Activated CD8-positive, alpha-beta memory T cell treated with anti-CD3 and anti-CD28 coated beads for 48 hours (primary cell): ENCODE measurements at regions not wholly inside any gene's neighbourhood (a gene's known extent, or its start where the extent isn't known, plus 50 kb on each side); places are given as distances from the start of the nearest gene placed in this dataset.
"Not testable (repeated sequence)": the region's sequence is repeated elsewhere in the genome, so short reads cannot be mapped to it uniquely, and the experiment has no call there.

Experiments used
- DNase-seq, 3 experiments: peaks; one replicate each; pipeline ENCODE4 v3.0.0-alpha.2; 2020; ENCODE audit warnings: low read depth in 2 of 3, low spot score in 2 of 3

DNA sequence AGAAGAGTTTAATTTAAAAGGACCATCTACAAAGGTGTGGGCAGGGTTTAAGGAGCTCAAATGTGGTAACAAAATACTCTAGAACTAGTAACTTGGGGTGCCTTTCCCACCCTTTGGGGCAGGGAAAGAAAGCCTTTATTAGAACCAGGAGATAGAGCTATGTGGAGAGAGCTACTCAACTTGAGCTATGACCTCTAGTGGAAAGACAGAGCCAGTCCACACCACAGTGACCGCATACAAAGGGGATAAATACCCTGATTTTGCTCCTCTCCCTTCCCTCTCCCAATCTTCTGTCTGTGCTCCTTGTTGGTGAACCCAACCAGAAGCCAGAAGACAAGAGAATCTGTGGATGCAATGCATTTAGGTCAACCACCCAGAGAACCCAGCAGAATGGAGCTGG is 54.4 kb upstream of the JAK1 start:
- DNase-seq: no peak

DNA sequence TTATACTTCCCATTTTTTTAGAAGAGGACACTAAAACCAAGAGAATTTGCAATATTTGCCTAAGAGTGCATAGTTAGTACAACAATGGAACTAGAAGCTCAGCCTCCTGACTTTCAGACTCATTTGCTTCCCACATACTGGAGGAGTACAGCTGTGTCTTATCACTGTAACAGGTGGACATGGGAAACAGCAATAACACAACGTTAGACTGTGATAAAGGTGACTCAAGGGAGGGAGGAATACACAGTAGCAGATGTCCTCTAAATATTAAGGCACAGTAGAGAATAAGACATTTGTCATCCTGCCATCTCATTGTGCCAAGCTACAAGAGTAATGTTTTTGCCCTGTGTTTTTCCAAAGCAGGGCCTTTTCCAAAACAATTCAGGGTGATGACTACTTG is 55.4 kb upstream of the JAK1 start:
- no peak for DNase-seq

- DNase-seq: no peak
Observed at GRCh38 chr1:65022216-65022615, 55.9 kb upstream of the JAK1 start.

GRCh38 chr1:65025794-65026193 is 59.4 kb upstream of the JAK1 start:
- no peak for DNase-seq

GRCh38 chr1:65026235-65026634 is 59.9 kb upstream of the JAK1 start:
- no peak for DNase-seq

DNA sequence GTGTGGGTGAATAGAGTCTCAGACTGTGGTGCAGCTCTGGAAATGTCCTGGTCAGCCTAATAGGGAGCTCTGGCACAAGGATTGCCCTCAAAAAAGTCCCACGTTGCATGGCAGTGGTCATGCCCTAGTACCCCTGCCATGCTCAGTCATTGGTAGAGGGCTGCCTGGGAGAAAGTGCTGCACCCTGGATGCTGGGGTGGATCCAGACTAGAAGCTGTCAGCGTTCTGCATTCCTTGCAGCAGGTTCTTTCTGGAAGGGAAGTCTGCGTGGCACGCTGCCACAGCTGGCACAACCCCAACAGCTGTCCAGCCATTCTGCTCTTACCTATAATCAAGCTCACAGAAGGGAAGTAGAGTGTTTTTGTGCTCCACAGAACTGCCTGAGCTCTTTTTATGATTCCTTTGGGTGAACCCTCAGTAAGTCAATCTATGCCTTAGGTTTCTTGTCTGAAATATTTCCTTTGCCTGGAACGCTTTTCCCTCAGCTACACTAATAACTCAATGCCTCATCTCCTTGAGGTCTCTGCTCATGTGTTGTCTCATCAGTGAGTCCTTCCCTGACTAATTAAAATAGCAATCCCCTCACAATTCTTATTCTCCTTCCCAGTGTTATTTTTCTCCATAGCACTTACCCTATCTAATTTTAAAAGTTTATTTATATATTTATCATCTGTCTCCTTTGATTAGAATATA is 61.5 kb upstream of the JAK1 start:
- no peak for DNase-seq

- not testable (repeated sequence) for DNase-seq
Observed at GRCh38 chr1:65029434-65029833, 63.1 kb upstream of the JAK1 start.

- DNase-seq: not testable (repeated sequence)
Observed at GRCh38 chr1:65034879-65035278, 68.5 kb upstream of the JAK1 start.

DNA sequence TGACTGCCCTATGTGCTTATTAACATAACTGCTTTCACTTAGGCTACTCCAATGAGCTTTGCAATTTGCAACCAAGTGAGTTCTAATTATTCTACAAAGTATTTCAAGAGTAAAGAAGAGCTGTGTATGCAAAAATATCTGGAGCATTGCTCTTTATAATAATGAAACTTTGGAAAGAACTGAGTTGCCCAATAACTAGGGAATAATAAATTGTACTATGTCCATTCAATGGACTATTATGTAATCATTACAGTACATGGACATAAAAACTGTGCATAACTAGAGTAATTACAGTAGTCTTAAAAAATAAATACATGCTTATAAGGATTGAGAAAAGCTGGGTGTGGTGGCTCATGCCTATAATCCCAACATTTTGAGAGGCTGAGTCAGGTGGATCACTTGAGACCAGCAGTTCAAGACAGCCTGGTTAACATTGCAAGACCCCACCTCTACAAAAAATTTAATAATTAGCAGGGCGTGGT is 70.3 kb upstream of the JAK1 start:
- no peak for DNase-seq

DNA sequence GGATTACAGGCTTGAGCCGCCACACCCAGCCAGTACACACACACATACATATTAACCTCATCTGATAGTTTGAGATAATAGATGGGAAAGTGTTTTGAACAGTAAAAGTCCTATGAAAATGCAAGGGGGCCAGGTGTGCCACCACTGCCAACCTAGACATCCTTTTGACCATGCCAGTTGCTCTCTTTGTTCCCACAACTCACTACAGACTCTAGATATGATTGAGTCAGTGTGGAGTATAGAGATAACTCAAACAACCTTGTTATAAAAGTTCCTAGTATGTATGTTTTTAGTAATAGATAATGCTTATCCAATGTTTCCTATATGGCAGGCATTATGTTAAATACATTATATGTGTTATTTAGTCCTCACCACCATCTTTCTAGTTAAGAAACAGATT is 72.7 kb upstream of the JAK1 start:
- no peak for DNase-seq

DNA sequence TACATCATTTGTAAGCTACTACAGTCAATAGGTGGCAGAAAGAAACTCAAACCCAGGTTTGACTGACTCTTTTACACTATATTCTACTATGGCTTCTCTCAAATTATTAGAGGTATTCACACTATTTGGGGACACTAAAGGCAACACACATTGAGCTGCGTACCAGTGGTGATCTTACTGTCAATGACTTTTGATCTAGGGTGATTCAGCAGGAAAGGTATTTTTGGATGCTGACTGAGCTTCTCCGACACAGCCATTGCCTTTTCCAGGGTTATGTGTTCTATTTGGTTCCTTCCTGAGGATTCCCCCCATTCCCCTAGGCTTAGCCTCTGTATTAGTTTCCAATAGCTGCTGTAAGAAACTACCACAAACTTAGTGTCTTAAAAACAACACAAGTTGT is 73.2 kb upstream of the JAK1 start:
- DNase-seq: no peak

DNA sequence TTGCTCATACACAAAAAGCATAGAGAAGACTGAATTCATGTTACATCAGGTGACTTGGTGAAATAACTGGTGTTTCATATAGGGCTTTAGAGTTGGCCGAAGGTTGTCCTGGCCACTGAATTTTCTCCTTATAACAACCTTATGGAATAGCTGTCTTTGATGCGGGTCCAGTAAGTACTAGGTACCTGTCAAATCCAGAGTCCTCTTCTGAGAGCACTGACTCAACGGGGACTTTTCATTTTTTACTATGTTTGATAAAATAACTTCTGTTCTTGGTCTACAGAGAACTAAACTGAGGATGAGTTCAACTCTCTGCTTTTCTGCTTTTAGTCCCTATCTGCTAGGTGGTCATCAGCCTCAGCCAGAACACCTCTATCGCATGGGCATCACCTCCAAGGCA is 76.1 kb upstream of the JAK1 start:
- no peak for DNase-seq

- no peak for DNase-seq
Observed at GRCh38 chr1:65044411-65044810, 78.1 kb upstream of the JAK1 start.

GRCh38 chr1:65045022-65045817 is 78.9 kb upstream of the JAK1 start:
- no peak for DNase-seq

GRCh38 chr1:65048335-65048734 is 82.0 kb upstream of the JAK1 start:
- DNase-seq: no peak

GRCh38 chr1:65049941-65050713 is 83.8 kb upstream of the JAK1 start:
- DNase-seq: no peak

DNA sequence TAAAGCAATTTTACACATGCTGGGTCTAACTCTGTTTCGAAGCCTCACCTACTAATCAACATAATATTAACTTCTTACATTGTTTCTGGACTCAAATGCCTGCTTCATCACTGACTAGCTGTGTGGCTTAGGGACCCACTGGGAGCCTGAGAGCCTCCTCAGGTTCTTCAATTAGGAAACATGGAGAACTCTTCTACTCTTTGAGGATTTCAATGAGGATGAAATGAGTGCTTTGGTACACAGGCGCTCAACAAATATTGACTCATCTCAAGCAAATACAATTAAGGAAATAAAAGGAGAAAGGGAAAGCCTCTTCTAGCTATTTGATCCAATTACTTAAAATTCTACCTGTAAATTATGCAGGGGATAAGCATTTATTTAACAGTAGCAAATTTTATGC is 84.4 kb upstream of the JAK1 start:
- DNase-seq: no peak

GRCh38 chr1:65054481-65054880 is 88.1 kb upstream of the JAK1 start:
- DNase-seq: no peak

DNA sequence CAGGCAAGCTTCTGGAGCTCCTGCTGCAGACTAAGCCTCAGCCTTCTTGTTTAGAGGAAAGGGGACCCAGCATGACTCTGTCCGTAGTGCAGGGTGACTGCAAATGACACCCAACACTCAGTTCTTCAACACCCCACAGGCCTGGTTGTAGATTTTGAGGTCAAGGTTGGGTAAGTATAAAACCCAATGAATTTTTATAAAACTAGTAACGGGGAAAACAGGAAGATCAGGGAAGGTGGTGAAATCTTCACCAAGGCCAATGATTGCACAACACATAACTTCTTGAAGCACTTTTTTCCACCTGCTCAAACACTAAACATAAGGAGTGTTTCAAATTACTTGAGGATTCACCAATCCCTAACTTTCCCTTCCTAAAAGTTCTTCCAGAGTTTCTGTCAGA is 89.4 kb upstream of the JAK1 start:
- DNase-seq: no peak

GRCh38 chr1:65056234-65056633 is 89.9 kb upstream of the JAK1 start:
- no peak for DNase-seq

- DNase-seq: no peak
Observed at GRCh38 chr1:65056866-65057265, 90.5 kb upstream of the JAK1 start.
